GM19239 (cell line): ENCODE measurements at regions not wholly inside any gene's neighbourhood (a gene's known extent, or its start where the extent isn't known, plus 50 kb on each side); places are given as distances from the start of the nearest gene placed in this dataset.
"Not testable (repeated sequence)": the region's sequence is repeated elsewhere in the genome, so short reads cannot be mapped to it uniquely, and the experiment has no call there.

Source experiments
- DNase-seq: peaks from one replicate; pipeline ENCODE4 v3.0.0; 2011; ENCODE audit warnings: low spot score; ENCODE audit not compliant: insufficient read length
- FAIRE-seq: peaks from 2 replicates; lab custom pipeline; 2011; peaks lifted over from hg19 to GRCh38; lab: Jason Lieb, UNC

- no peak for FAIRE-seq
- DNase-seq, result no peak
Observed at GRCh38 chr5:161047024-161047423, 195.0 kb upstream of the ATP10B start.

GRCh38 chr5:161042862-161043261 is 190.9 kb upstream of the ATP10B start:
- FAIRE-seq, result no peak
- no peak for DNase-seq

GRCh38 chr5:161042443-161042842 is 190.4 kb upstream of the ATP10B start:
- FAIRE-seq (no peak), DNase-seq (no peak)

GRCh38 chr5:161040818-161041217 is 188.8 kb upstream of the ATP10B start:
- DNase-seq (no peak), FAIRE-seq (no peak)

- DNase-seq (no peak), FAIRE-seq (no peak)
Observed at GRCh38 chr5:161036296-161036695, 184.3 kb upstream of the ATP10B start.

- FAIRE-seq (no peak), DNase-seq (no peak)
Observed at GRCh38 chr5:161034451-161034850, 182.4 kb upstream of the ATP10B start.

GRCh38 chr5:161030229-161030628 is 178.2 kb upstream of the ATP10B start:
- DNase-seq, result no peak
- no peak for FAIRE-seq

GRCh38 chr5:161027763-161028162 is 175.8 kb upstream of the ATP10B start:
- FAIRE-seq (no peak), DNase-seq (no peak)

GRCh38 chr5:161023551-161023950 is 171.5 kb upstream of the ATP10B start:
- DNase-seq (no peak), FAIRE-seq (no peak)

- DNase-seq (no peak), FAIRE-seq (no peak)
Observed at GRCh38 chr5:161022151-161022550, 170.1 kb upstream of the ATP10B start.

- FAIRE-seq, result no peak
- DNase-seq, result no peak
Observed at GRCh38 chr5:161009817-161010216, 157.8 kb upstream of the ATP10B start.

- no peak for DNase-seq
- FAIRE-seq, result no peak
Observed at GRCh38 chr5:161009194-161009593, 157.2 kb upstream of the ATP10B start.

- FAIRE-seq (no peak), DNase-seq (no peak)
Observed at GRCh38 chr5:161007879-161008278, 155.9 kb upstream of the ATP10B start.

- DNase-seq, result no peak
- FAIRE-seq, result no peak
Observed at GRCh38 chr5:161002571-161003074, 150.6 kb upstream of the ATP10B start.

- DNase-seq (no peak), FAIRE-seq (peak; percentile 47)
Observed at GRCh38 chr5:161001604-161002003, 149.6 kb upstream of the ATP10B start.

GRCh38 chr5:161001142-161001541 is 149.1 kb upstream of the ATP10B start:
- not testable (repeated sequence) for FAIRE-seq, DNase-seq

- no peak for DNase-seq
- no peak for FAIRE-seq
Observed at GRCh38 chr5:160991205-160991604, 139.2 kb upstream of the ATP10B start.

GRCh38 chr5:160979385-160979784 is 127.4 kb upstream of the ATP10B start:
- no peak for FAIRE-seq
- DNase-seq, result no peak

- DNase-seq (no peak), FAIRE-seq (no peak)
Observed at GRCh38 chr5:160978944-160979343, 126.9 kb upstream of the ATP10B start.

- DNase-seq (no peak), FAIRE-seq (no peak)
Observed at GRCh38 chr5:160976181-160976580, 124.2 kb upstream of the ATP10B start.

- FAIRE-seq, result no peak
- no peak for DNase-seq
Observed at GRCh38 chr5:160970605-160971191, 118.7 kb upstream of the ATP10B start.

- DNase-seq, result no peak
- FAIRE-seq, result no peak
Observed at GRCh38 chr5:160969645-160970044, 117.6 kb upstream of the ATP10B start.
